CD4-positive, alpha-beta T cell treated with Interleukin-6 for 4 hours (primary cell): ENCODE measurements at regions not wholly inside any gene's neighbourhood (a gene's known extent, or its start where the extent isn't known, plus 50 kb on each side); places are given as distances from the start of the nearest gene placed in this dataset.

Experiments used
- DNase-seq: peaks from one replicate; pipeline ENCODE4 v3.0.0-alpha.2; 2020; ENCODE audit warnings: mixed read lengths

DNA sequence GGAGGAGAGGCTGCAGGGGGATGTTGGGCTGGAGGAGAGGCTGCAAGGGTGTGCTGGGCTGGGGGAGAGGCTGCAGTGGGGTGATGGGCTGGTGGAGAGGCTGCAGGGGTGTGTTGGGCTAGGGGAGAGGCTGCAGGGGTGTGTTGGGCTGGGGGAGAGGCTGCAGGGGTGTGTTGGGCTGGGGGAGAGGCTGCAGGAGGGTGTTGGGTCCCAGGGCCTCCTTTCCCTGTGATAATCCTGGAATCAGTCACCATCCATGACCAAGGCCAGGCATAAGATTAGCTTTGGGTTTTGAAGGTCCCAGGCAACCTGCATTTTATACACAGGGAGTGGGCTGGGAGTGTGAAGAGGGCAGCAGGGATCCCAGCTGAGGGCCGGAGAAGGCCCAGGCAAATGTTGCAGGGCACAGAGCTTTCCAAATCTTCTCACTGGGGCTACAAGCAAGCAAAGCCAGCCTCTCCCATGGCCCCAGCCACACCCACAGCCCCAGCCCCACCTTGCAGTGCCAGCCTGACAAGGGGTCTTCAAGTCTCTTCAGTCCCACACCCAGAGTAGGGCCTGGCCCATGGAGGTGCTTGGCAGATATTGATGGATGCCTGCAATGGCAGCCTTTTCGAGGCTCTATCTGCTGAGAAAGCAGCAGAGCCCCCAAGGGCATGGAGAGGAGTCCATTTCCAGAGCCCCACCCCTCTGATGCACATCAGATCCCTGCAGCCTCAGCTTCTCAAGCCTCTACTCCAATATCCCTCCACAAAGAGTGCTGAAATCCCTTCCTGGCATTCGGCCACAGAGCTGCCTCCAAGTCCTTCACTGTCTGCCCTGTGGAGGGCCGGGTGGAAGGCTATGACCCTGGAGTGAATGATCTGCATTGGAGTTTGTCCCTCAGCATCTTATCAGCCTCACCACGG is 50.3 kb upstream of the GLI2 start:
- no peak for DNase-seq
